ENCODE measurements at regions not wholly inside any gene's neighbourhood (a gene's known extent, or its start where the extent isn't known, plus 50 kb on each side); places are given as distances from the start of the nearest gene placed in this dataset.

DNA sequence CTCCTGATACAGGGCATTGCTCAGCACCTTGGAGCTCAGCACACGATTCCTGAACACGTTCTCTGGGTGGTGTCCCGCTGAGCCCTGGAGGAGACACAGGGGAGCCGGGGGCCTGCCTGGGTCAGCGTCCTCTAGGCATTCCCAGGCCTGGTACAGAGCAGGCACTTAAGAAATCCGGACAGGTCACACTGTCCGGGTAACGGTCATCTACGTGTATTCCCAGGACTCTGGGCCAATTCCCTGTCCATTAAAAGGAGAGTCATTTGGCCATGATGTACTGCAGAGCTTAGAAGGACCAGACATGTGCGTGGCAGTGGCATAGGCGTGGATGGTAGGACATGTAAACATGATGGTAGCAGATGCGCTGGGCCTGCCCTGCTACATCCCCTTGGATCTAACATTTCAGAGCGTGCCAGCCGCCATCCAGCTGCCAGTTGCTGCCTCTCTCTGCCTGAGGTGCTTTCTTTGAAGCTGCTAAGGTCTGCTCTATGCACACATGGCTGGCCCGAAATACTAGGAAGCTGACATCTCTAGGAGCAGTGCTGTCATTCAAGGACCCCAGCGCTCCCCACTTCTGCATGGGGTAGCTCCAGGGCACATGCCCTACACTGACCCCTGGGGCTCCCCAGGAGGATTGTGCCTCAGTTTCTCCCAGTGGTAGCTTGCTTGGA, 273.1 kb upstream of the RTL1 start:
- Histone ChIP-seq H3K27me3 (ENCODE audit: insufficient read depth) (no peaks in the 10 kb centered on the region), H3K4me2 (no peak overlapping the region), H3K4me1 (ENCODE audit: insufficient read depth) (no peaks in the 10 kb centered on the region), H3K9me2 (ENCODE audit: insufficient read depth) (no peaks in the 10 kb centered on the region), H3K79me2 (replicated peaks; ENCODE audit: insufficient read depth) (no peaks in the 10 kb centered on the region), H3F3A (replicated peaks; ENCODE audit: low read depth) (no peaks in the 10 kb centered on the region), H3K36me3 (ENCODE audit: insufficient read depth) (no peaks in the 10 kb centered on the region), H4K20me1 (replicated peaks; ENCODE audit: insufficient read depth) (no peaks in the 10 kb centered on the region), H3K4me3 (no peak overlapping the region), H3K27ac (ENCODE audit: low read depth) (no peak overlapping the region), H2AFZ (no peak overlapping the region)
- H3K27me3 Mint-ChIP-seq (ENCODE audit: insufficient read depth, low read depth, poor library complexity): peaks cover 5% of the 10 kb centered on the region
- peaks cover 22% of the 10 kb centered on the region for H3K9me3 Mint-ChIP-seq
- ATAC-seq (no peak), DNase-seq (ENCODE audit: low spot score) (no peak)
- H3K27ac Mint-ChIP-seq: no peak overlapping the region
- no peak overlapping the region for H3K4me3 Mint-ChIP-seq
- no peaks in the 10 kb centered on the region; the same call in 2 of the 3 replicates for H3K36me3 Mint-ChIP-seq (ENCODE audit: low read depth)
- no peaks in the 10 kb centered on the region for H3K4me1 Mint-ChIP-seq
- TF ChIP-seq CREB1 (CRISPR knock-in tag; IDR thresholded peaks at IDR 0.05; ENCODE audit: low read depth) (no peak), EZH2 (IDR thresholded peaks at IDR 0.05; ENCODE audit: low read depth, unreplicated experiment) (no peak), STAT1 (IDR thresholded peaks at IDR 0.05; ENCODE audit: unreplicated experiment) (no peak), NANOG (IDR thresholded peaks at IDR 0.05; ENCODE audit: borderline replicate concordance) (no peak), ZNF114 (CRISPR knock-in tag; IDR thresholded peaks at IDR 0.05) (no peak), ZNF331 (CRISPR knock-in tag; IDR thresholded peaks at IDR 0.05; ENCODE audit: low read depth) (no peak), POLR2AphosphoS5 (IDR thresholded peaks at IDR 0.05; ENCODE audit: low read depth) (no peak), EZH2phosphoT487 (IDR thresholded peaks at IDR 0.05; ENCODE audit: unreplicated experiment) (no peak), JUNB (IDR thresholded peaks at IDR 0.05; ENCODE audit: unreplicated experiment) (no peak), REST (IDR thresholded peaks at IDR 0.05; ENCODE audit: unreplicated experiment) (no peak)
- TF ChIP-seq, protein P1, sequence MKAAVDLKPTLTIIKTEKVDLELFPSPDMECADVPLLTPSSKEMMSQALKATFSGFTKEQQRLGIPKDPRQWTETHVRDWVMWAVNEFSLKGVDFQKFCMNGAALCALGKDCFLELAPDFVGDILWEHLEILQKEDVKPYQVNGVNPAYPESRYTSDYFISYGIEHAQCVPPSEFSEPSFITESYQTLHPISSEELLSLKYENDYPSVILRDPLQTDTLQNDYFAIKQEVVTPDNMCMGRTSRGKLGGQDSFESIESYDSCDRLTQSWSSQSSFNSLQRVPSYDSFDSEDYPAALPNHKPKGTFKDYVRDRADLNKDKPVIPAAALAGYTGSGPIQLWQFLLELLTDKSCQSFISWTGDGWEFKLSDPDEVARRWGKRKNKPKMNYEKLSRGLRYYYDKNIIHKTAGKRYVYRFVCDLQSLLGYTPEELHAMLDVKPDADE (IDR thresholded peaks at IDR 0.05): no peak
- TF ChIP-seq, protein P2, sequence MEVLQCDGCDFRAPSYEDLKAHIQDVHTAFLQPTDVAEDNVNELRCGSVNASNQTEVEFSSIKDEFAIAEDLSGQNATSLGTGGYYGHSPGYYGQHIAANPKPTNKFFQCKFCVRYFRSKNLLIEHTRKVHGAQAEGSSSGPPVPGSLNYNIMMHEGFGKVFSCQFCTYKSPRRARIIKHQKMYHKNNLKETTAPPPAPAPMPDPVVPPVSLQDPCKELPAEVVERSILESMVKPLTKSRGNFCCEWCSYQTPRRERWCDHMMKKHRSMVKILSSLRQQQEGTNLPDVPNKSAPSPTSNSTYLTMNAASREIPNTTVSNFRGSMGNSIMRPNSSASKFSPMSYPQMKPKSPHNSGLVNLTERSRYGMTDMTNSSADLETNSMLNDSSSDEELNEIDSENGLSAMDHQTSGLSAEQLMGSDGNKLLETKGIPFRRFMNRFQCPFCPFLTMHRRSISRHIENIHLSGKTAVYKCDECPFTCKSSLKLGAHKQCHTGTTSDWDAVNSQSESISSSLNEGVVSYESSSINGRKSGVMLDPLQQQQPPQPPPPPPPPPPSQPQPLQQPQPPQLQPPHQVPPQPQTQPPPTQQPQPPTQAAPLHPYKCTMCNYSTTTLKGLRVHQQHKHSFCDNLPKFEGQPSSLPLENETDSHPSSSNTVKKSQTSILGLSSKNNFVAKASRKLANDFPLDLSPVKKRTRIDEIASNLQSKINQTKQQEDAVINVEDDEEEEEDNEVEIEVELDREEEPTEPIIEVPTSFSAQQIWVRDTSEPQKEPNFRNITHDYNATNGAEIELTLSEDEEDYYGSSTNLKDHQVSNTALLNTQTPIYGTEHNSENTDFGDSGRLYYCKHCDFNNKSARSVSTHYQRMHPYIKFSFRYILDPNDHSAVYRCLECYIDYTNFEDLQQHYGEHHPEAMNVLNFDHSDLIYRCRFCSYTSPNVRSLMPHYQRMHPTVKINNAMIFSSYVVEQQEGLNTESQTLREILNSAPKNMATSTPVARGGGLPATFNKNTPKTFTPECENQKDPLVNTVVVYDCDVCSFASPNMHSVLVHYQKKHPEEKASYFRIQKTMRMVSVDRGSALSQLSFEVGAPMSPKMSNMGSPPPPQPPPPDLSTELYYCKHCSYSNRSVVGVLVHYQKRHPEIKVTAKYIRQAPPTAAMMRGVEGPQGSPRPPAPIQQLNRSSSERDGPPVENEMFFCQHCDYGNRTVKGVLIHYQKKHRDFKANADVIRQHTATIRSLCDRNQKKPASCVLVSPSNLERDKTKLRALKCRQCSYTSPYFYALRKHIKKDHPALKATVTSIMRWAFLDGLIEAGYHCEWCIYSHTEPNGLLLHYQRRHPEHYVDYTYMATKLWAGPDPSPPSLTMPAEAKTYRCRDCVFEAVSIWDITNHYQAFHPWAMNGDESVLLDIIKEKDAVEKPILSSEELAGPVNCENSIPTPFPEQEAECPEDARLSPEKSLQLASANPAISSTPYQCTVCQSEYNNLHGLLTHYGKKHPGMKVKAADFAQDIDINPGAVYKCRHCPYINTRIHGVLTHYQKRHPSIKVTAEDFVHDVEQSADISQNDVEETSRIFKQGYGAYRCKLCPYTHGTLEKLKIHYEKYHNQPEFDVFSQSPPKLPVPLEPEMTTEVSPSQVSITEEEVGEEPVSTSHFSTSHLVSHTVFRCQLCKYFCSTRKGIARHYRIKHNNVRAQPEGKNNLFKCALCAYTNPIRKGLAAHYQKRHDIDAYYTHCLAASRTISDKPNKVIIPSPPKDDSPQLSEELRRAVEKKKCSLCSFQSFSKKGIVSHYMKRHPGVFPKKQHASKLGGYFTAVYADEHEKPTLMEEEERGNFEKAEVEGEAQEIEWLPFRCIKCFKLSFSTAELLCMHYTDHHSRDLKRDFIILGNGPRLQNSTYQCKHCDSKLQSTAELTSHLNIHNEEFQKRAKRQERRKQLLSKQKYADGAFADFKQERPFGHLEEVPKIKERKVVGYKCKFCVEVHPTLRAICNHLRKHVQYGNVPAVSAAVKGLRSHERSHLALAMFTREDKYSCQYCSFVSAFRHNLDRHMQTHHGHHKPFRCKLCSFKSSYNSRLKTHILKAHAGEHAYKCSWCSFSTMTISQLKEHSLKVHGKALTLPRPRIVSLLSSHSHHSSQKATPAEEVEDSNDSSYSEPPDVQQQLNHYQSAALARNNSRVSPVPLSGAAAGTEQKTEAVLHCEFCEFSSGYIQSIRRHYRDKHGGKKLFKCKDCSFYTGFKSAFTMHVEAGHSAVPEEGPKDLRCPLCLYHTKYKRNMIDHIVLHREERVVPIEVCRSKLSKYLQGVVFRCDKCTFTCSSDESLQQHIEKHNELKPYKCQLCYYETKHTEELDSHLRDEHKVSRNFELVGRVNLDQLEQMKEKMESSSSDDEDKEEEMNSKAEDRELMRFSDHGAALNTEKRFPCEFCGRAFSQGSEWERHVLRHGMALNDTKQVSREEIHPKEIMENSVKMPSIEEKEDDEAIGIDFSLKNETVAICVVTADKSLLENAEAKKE (CRISPR knock-in tag; IDR thresholded peaks at IDR 0.05): no peak
- TF ChIP-seq, protein P3, sequence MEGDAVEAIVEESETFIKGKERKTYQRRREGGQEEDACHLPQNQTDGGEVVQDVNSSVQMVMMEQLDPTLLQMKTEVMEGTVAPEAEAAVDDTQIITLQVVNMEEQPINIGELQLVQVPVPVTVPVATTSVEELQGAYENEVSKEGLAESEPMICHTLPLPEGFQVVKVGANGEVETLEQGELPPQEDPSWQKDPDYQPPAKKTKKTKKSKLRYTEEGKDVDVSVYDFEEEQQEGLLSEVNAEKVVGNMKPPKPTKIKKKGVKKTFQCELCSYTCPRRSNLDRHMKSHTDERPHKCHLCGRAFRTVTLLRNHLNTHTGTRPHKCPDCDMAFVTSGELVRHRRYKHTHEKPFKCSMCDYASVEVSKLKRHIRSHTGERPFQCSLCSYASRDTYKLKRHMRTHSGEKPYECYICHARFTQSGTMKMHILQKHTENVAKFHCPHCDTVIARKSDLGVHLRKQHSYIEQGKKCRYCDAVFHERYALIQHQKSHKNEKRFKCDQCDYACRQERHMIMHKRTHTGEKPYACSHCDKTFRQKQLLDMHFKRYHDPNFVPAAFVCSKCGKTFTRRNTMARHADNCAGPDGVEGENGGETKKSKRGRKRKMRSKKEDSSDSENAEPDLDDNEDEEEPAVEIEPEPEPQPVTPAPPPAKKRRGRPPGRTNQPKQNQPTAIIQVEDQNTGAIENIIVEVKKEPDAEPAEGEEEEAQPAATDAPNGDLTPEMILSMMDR (conservative IDR thresholded peaks at IDR 0.05; ENCODE audit: low read depth in 2 of 2): no peak
